ENCODE measurements at regions not wholly inside any gene's neighbourhood (a gene's known extent, or its start where the extent isn't known, plus 50 kb on each side); places are given as distances from the start of the nearest gene placed in this dataset.

GRCh38 chr6:166824880-166825250 lies 131.5 kb downstream of the RNASET2 start:
- ChIA-PET CTCF (no interaction called here), POLR2A (no interaction called here)
- ATAC-seq (no peak), DNase-seq (ENCODE audit: low read depth in 1 of 2, low spot score in 1 of 2) (no peak), FAIRE-seq (no peak)
- Histone ChIP-seq H3K4me1 (no peaks in the 10 kb centered on the region), H3K4me2 (no peak overlapping the region), H3K4me3 (no peak overlapping the region), H3K27ac (no peak overlapping the region), H3K9me3 (no peaks in the 10 kb centered on the region)
- TF ChIP-seq, protein P1, sequence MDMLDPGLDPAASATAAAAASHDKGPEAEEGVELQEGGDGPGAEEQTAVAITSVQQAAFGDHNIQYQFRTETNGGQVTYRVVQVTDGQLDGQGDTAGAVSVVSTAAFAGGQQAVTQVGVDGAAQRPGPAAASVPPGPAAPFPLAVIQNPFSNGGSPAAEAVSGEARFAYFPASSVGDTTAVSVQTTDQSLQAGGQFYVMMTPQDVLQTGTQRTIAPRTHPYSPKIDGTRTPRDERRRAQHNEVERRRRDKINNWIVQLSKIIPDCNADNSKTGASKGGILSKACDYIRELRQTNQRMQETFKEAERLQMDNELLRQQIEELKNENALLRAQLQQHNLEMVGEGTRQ (IDR thresholded peaks at IDR 0.05) = no peak
- TF ChIP-seq CHD2 (IDR thresholded peaks at IDR 0.05; ENCODE audit: low read length, partially characterized antibody) = no peak
- WGBS (ENCODE audit: missing lambda C conversion rate) = 24% methylated on average over 10 of the region's 10 CpGs

DNA sequence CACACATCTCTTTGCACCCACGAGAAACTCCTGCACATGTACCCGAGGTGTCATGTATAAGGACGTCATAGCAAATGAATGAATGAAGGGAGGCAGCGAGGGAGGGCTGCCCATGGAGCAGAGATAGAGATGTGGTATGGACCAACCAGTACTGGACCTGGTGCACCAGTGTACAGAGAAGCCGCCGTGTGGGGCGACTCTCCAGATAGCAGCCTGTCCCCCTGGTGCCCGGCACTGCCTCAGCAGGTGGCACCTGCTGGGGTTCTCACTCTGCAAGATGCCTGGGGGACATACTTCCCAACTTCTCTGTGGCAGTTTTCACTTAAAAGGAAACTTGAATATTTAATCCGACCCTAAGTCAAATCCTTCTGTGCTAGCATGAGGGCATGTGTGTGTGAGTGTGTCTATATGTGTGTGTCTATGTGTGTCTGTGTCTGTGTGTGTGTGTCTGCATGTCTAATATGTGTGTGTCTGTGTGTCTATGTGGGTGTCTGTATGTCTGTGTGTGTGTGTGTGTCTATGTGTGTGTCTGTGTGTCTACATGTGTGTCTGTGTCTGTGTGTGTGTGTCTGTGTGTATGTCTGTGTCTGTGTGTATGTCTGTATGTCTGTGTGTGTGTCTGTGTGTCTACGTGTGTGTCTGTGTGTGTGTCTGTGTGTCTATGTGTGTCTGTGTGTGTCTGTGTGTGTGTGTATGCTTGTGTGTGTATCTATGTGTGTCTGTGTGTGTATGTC lies 132.0 kb downstream of the RNASET2 start:
- ChIA-PET POLR2A (no interaction called here), CTCF (no interaction called here)
- WGBS (ENCODE audit: missing lambda C conversion rate) = 17% methylated on average over 6 of the region's 10 CpGs
- Histone ChIP-seq H3K9me3 (no peaks in the 10 kb centered on the region), H3K4me2 (no peak overlapping the region), H3K27ac (no peak overlapping the region), H3K4me1 (no peaks in the 10 kb centered on the region), H3K4me3 (no peak overlapping the region)
- FAIRE-seq (no peak), DNase-seq (ENCODE audit: low read depth in 1 of 2, low spot score in 1 of 2) (no peak), ATAC-seq (no peak)
- TF ChIP-seq MAFK (IDR thresholded peaks at IDR 0.05; ENCODE audit: partially characterized antibody) = no peak
- no peak for TF ChIP-seq JUN (IDR thresholded peaks at IDR 0.05)
- TF ChIP-seq POLR2A (IDR thresholded peaks at IDR 0.05; ENCODE audit: low read length) = no peak
- TF ChIP-seq EHF (CRISPR knock-in tag; IDR thresholded peaks at IDR 0.05) = no peak
- TF ChIP-seq HDAC2 (IDR thresholded peaks at IDR 0.05) = no peak
- no peak for TF ChIP-seq CHD2 (IDR thresholded peaks at IDR 0.05; ENCODE audit: low read length, partially characterized antibody)
- no peak for TF ChIP-seq KDM5A (IDR thresholded peaks at IDR 0.05)

DNA sequence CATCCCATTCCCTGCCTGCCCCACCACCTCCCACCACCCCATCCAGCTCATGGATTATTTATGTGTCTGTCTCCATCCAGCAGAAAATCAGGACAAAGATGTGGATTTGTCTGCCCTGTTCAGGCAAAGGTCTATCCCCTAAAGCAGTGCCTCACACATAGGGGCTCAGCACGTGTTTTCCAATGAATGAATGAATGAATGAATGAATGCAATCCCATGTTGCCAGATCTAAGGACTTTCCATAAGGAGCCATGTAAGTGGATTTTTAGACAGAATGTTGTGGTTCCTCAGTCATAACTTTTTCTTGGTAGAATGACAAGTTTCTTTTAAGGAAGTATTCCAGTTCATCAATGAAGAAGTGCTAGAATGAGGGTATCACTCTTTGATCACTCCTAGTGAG lies 133.7 kb downstream of the RNASET2 start:
- no peak for FAIRE-seq
- DNase-seq (ENCODE audit: low read depth in 1 of 2, low spot score in 1 of 2) = no peak
- Histone ChIP-seq H3K4me2 (no peak overlapping the region), H3K27ac (no peak overlapping the region), H3K4me1 (no peaks in the 10 kb centered on the region), H3K9me3 (no peaks in the 10 kb centered on the region), H3K4me3 (no peak overlapping the region)
- TF ChIP-seq ZNF302 (CRISPR knock-in tag; IDR thresholded peaks at IDR 0.05) (no peak), MAX (IDR thresholded peaks at IDR 0.05) (no peak), JUNB (IDR thresholded peaks at IDR 0.05) (no peak), SREBF2 (IDR thresholded peaks at IDR 0.05) (no peak), EP300 (IDR thresholded peaks at IDR 0.05) (no peak), HES2 (IDR thresholded peaks at IDR 0.05) (no peak), RCOR1 (IDR thresholded peaks at IDR 0.05; ENCODE audit: low read depth, low read length) (no peak), RARB (CRISPR knock-in tag; IDR thresholded peaks at IDR 0.05) (no peak), SMC3 (IDR thresholded peaks at IDR 0.05) (no peak), TFCP2L1 (CRISPR knock-in tag; IDR thresholded peaks at IDR 0.05) (no peak), HEYL (CRISPR knock-in tag; IDR thresholded peaks at IDR 0.05) (no peak), HOXA7 (CRISPR knock-in tag; IDR thresholded peaks at IDR 0.05) (no peak), CHD2 (IDR thresholded peaks at IDR 0.05; ENCODE audit: low read length, partially characterized antibody) (no peak), CHD4 (IDR thresholded peaks at IDR 0.05; ENCODE audit: borderline replicate concordance) (no peak), CBX2 (IDR thresholded peaks at IDR 0.05; ENCODE audit: borderline replicate concordance, low read depth) (no peak), POLR2AphosphoS2 (conservative IDR thresholded peaks at IDR 0.05; ENCODE audit: low read length) (no peak), ESRRA (IDR thresholded peaks at IDR 0.05; ENCODE audit: borderline replicate concordance, low read length) (no peak), PBX3 (IDR thresholded peaks at IDR 0.05) (no peak), HOXB13 (CRISPR knock-in tag; IDR thresholded peaks at IDR 0.05; ENCODE audit: low read depth) (no peak)
- TF ChIP-seq, protein P2, sequence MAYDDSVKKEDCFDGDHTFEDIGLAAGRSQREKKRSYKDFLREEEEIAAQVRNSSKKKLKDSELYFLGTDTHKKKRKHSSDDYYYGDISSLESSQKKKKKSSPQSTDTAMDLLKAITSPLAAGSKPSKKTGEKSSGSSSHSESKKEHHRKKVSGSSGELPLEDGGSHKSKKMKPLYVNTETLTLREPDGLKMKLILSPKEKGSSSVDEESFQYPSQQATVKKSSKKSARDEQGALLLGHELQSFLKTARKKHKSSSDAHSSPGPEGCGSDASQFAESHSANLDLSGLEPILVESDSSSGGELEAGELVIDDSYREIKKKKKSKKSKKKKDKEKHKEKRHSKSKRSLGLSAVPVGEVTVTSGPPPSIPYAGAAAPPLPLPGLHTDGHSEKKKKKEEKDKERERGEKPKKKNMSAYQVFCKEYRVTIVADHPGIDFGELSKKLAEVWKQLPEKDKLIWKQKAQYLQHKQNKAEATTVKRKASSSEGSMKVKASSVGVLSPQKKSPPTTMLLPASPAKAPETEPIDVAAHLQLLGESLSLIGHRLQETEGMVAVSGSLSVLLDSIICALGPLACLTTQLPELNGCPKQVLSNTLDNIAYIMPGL (CRISPR knock-in tag; IDR thresholded peaks at IDR 0.05; ENCODE audit: borderline replicate concordance) = no peak
- no peak for ATAC-seq
- ChIA-PET CTCF (interaction anchor here (1.1 kb wide), 1 partner anchor 48 kb away, joined by 3 read pairs; no protein-coding TSS in a partner anchor), POLR2A (no interaction called here)
- WGBS (ENCODE audit: missing lambda C conversion rate) = 23% methylated on average over 1 of the region's 1 CpG

Data from A549 (cell line).